Forelimb muscle (tissue), 1 donor: ENCODE measurements at regions not wholly inside any gene's neighbourhood (a gene's known extent, or its start where the extent isn't known, plus 50 kb on each side); places are given as distances from the start of the nearest gene placed in this dataset.

Experiments
- DNase-seq: peaks from one replicate; pipeline ENCODE4 v3.0.0-alpha.2; 2013; ENCODE audit warnings: low read depth

- no peak for DNase-seq
Observed at GRCh38 chr1:104804147-104804546, 1054.4 kb downstream of the AMY1C start.

GRCh38 chr1:104807590-104807989 lies 1057.9 kb downstream of the AMY1C start:
- no peak for DNase-seq

- DNase-seq = no peak
Observed at GRCh38 chr1:104825401-104825800, 1075.7 kb downstream of the AMY1C start.

- DNase-seq = no peak
Observed at GRCh38 chr1:104830534-104830933, 1080.8 kb downstream of the AMY1C start.

GRCh38 chr1:104852151-104852550 lies 1102.5 kb downstream of the AMY1C start:
- no peak for DNase-seq

- DNase-seq = no peak
Observed at GRCh38 chr1:104853276-104853675, 1103.6 kb downstream of the AMY1C start.

- no peak for DNase-seq
Observed at GRCh38 chr1:104854529-104854928, 1104.8 kb downstream of the AMY1C start.

GRCh38 chr1:104855550-104855949 lies 1105.9 kb downstream of the AMY1C start:
- no peak for DNase-seq

- no peak for DNase-seq
Observed at GRCh38 chr1:104856091-104856490, 1106.4 kb downstream of the AMY1C start.

GRCh38 chr1:104856518-104856917 lies 1106.8 kb downstream of the AMY1C start:
- DNase-seq = no peak

- DNase-seq = no peak
Observed at GRCh38 chr1:104868794-104869193, 1119.1 kb downstream of the AMY1C start.

GRCh38 chr1:104874044-104874443 lies 1124.3 kb downstream of the AMY1C start:
- no peak for DNase-seq

- DNase-seq = no peak
Observed at GRCh38 chr1:104878203-104878909, 1128.7 kb downstream of the AMY1C start.

GRCh38 chr1:104884939-104885338 lies 1135.2 kb downstream of the AMY1C start:
- DNase-seq = no peak

GRCh38 chr1:104905322-104905721 lies 1155.6 kb downstream of the AMY1C start:
- no peak for DNase-seq

GRCh38 chr1:104906141-104906540 lies 1156.4 kb downstream of the AMY1C start:
- no peak for DNase-seq

GRCh38 chr1:104919188-104919587 lies 1169.5 kb downstream of the AMY1C start:
- no peak for DNase-seq

- no peak for DNase-seq
Observed at GRCh38 chr1:104921525-104921924, 1171.8 kb downstream of the AMY1C start.

GRCh38 chr1:104923075-104923474 lies 1173.4 kb downstream of the AMY1C start:
- DNase-seq = no peak

GRCh38 chr1:104929280-104929679 lies 1179.6 kb downstream of the AMY1C start:
- no peak for DNase-seq

- DNase-seq = no peak
Observed at GRCh38 chr1:104932030-104932915, 1182.6 kb downstream of the AMY1C start.

- no peak for DNase-seq
Observed at GRCh38 chr1:104932949-104933679, 1183.4 kb downstream of the AMY1C start.
